IPS-15b (cell line): ENCODE measurements at regions not wholly inside any gene's neighbourhood (a gene's known extent, or its start where the extent isn't known, plus 50 kb on each side); places are given as distances from the start of the nearest gene placed in this dataset.

ENCODE experiments used
- H3K27me3 ChIP-seq: one replicate; pipeline ENCODE4 v1.6.1; 2013; ENCODE audit warnings: low read length; ENCODE audit not compliant: control insufficient read depth, insufficient read depth
- H3K36me3 ChIP-seq: one replicate; pipeline ENCODE4 v1.6.1; 2013; ENCODE audit warnings: low read length; ENCODE audit not compliant: control insufficient read depth, insufficient read depth
- H3K4me1 ChIP-seq: one replicate; pipeline ENCODE4 v1.6.1; 2013; ENCODE audit warnings: mild to moderate bottlenecking, low read length; ENCODE audit not compliant: control insufficient read depth, insufficient read depth
- H3K4me3 ChIP-seq: one replicate; pipeline ENCODE4 v1.5.1; 2013; ENCODE audit warnings: low read depth, low read length
- H3K9ac ChIP-seq: one replicate; pipeline ENCODE4 v1.6.1; 2013; ENCODE audit warnings: low read depth, mild to moderate bottlenecking, low read length
- H3K9me3 ChIP-seq: one replicate; pipeline ENCODE4 v1.6.1; 2013; ENCODE audit warnings: mild to moderate bottlenecking, low read length; ENCODE audit not compliant: control insufficient read depth, insufficient read depth

DNA sequence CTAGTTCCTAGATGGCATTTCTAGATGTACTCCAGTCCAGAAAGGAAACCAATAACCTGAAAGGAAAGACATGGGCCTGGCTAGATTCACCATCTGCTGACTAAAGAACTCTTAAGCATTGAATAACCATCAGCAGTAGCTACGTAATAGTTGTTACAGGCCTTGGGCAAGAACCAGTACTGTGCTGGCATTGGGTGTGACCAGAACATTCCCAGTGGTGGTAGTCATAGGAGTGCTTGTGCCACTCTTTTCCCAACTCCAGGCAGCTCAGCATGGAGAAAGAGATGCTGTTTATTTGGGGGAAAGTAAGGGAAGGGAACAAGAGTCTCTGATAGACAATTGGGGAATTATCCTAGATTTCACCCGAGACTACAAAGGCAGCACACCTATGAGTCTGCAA lies 333.3 kb downstream of the SLC16A7 start:
- H3K4me3 ChIP-seq, result no peak overlapping the region
- H3K9me3 ChIP-seq, result no peaks in the 10 kb centered on the region
- H3K27me3 ChIP-seq, result no peaks in the 10 kb centered on the region
- no peaks in the 10 kb centered on the region for H3K36me3 ChIP-seq
- H3K4me1 ChIP-seq, result no peaks in the 10 kb centered on the region
- H3K9ac ChIP-seq, result no peak overlapping the region

DNA sequence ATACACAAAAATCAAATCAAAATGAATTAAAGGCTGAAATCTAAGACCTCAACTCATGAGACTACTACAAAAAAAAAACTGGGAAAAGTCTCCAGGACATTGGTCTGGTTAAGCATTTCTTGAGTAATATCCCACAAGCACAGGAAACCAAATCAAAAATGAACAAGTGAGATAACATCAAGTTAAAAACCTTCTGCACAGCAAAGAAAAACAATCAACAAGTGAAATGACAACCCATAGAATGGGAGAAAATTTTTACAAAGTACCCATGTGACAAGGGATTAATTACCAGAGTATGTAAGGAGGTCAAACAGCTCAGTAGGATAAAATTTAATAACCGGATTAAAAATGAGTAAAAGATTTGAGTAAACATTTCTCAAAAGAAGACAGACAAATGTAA lies 338.7 kb downstream of the SLC16A7 start:
- peaks cover 5% of the 10 kb centered on the region for H3K4me1 ChIP-seq
- H3K9ac ChIP-seq, result no peak overlapping the region
- no peaks in the 10 kb centered on the region for H3K27me3 ChIP-seq

DNA sequence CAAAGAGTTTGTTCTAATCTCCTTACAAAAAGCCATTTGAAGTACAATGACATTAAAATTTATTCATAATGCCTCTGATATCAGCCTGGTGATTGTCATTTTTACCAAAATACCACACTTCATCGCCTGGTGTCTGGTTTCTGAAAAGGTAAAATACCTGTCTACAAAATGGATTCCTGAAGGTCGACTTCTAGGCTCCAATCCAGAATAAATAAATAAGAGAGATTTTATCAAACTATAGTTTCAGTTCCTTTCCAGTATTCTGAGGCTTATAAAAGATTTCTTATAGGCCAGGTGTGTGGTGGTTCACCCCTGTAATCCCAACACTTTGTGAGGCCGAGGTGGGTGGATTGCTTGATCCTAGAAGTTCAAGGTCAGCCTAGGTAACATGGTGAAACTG lies 340.7 kb downstream of the SLC16A7 start:
- H3K4me1 ChIP-seq, result peaks cover 5% of the 10 kb centered on the region
- no peak overlapping the region for H3K9ac ChIP-seq
- no peaks in the 10 kb centered on the region for H3K27me3 ChIP-seq
- no peaks in the 10 kb centered on the region for H3K9me3 ChIP-seq
- H3K4me3 ChIP-seq, result no peak overlapping the region
- H3K36me3 ChIP-seq, result no peaks in the 10 kb centered on the region

More for the DNA sequence above, 338.7 kb downstream of the SLC16A7 start:
- H3K4me3 ChIP-seq, result no peak overlapping the region
- no peaks in the 10 kb centered on the region for H3K36me3 ChIP-seq
- H3K9me3 ChIP-seq, result no peaks in the 10 kb centered on the region

DNA sequence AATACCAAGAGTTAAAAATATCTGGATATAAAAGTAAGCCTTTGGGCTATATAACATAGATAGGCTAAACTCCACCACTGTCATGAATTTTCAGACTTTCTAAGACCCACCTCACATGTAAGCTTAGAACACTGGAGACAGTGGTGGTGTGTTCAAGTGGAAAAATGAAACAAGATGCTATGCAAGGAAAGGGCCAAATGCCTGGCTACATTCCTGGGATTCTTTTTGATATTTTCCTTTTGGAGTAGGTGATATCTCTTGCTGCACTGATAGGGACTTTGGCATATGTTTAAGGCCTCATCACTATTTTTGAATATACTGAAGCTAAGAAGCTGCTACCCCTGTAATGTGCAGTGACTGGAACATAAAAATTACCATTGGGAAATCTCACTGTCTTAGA lies 341.3 kb downstream of the SLC16A7 start:
- H3K9me3 ChIP-seq, result no peaks in the 10 kb centered on the region
- H3K36me3 ChIP-seq, result no peaks in the 10 kb centered on the region
- H3K9ac ChIP-seq, result no peak overlapping the region
- H3K27me3 ChIP-seq, result no peaks in the 10 kb centered on the region
- H3K4me1 ChIP-seq, result peaks cover 5% of the 10 kb centered on the region
- H3K4me3 ChIP-seq, result no peak overlapping the region

DNA sequence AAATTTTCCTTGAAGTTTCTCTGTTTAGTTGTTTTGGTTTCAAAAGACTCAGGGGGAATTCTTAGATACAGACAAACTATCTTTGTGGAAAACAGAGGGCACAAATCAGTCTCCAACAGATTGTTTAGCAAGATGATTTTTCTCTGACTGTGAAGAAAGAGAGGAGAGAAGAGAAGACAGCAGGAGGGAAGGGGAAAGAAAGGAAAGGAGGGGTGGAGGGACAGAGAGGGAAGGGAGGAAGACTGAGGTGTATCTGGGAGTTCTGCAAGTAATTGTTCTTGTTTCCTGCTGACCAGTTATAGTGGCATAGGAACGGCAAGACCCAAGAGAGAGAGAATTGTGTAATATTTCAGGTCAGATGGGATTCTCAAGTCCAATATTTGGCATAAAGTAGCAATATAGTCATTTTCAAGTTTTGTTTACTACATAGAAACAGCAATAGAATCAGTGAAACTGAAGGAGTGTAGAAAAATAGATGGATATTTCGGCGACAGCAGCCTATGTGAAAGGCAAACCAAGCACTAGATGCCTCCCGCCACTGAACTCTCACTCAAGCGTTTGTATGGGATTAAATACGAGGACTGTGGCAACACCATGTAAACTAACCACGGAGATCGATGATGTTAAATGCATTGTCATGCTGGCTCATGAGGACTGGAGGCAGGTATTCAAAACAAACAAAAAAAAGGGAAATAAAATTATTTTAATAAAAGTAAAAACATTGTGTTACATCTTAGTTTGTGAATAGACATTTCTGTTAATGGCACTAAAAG lies 342.5 kb downstream of the SLC16A7 start:
- Histone ChIP-seq H3K9ac (no peak overlapping the region), H3K36me3 (no peaks in the 10 kb centered on the region), H3K4me1 (peaks cover 5% of the 10 kb centered on the region), H3K27me3 (no peaks in the 10 kb centered on the region), H3K4me3 (no peak overlapping the region), H3K9me3 (no peaks in the 10 kb centered on the region)

DNA sequence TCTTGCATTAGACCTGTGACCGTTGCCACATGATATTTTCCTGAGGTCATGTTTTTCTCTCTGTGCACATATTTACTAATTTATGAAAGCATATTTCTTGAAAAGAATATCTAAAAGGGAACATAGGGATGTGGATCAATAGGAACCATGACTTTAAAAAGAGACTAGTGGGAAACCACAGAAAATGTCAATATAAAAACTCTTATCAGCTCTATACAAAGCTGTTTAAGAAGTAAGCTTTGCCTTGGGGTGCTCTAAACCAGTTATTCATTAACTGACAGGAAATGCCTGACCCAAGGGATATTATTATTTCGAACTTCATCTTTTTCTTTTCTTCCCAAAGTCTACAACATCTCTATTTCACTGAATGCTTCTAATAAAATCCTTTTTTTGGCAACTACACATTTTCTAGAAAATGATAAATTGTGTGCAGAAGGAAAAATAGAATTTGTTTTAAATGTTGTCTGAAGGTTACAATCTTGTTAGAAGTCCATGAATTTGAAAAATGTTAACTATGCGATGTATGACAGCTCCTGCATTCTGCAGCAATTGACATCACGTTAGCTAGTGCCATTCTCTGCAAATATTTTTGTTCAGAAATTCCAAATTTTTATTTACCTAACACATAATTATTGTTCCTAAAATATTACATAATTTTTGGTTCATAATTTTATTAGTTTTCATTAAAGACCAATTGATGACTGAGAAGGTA lies 345.0 kb downstream of the SLC16A7 start:
- Histone ChIP-seq H3K9me3 (no peaks in the 10 kb centered on the region), H3K4me3 (no peak overlapping the region), H3K27me3 (no peaks in the 10 kb centered on the region), H3K4me1 (peaks cover 5% of the 10 kb centered on the region), H3K36me3 (no peaks in the 10 kb centered on the region), H3K9ac (no peak overlapping the region)

DNA sequence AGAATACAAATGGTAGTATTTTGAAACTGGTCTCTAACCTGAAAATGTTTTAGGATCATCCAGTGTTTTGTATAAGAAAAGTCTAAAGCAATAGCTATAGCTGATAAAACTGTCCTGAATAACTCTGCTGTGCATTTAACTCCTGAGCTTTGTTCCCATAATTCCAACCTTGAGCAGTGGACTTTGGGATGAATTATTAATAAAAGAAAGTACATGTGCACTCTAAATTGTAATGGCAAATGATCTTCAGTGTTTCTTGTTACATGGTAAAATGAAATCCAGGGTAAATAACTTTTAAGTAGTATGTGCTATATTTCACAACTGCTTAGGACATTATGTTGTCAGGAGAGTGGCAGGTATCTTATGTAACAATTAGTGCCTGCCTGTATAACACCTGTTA lies 345.6 kb downstream of the SLC16A7 start:
- Histone ChIP-seq H3K36me3 (no peaks in the 10 kb centered on the region), H3K27me3 (no peaks in the 10 kb centered on the region), H3K4me1 (peaks cover 5% of the 10 kb centered on the region), H3K9ac (no peak overlapping the region), H3K9me3 (no peaks in the 10 kb centered on the region), H3K4me3 (no peak overlapping the region)

DNA sequence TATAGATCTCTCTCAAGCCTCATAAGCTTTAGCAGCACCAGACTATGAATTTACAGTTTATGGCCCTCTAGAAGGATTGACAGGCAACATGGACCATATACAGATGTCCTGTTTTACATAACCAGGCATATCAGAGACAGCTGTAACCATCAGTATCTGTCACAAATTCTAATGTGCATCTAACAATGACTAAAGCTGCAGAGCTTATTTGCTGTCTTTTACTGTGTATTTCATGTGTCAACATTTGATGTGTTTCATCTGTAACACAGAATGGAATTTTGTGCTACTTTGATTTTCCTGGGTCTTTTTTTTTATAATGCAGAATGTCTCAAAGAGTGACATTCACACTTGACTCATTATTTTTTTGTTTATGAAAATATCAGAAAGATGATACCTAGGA lies 348.3 kb downstream of the SLC16A7 start:
- Histone ChIP-seq H3K27me3 (no peaks in the 10 kb centered on the region), H3K9me3 (no peaks in the 10 kb centered on the region), H3K4me3 (no peak overlapping the region), H3K36me3 (no peaks in the 10 kb centered on the region), H3K4me1 (no peaks in the 10 kb centered on the region), H3K9ac (no peak overlapping the region)

DNA sequence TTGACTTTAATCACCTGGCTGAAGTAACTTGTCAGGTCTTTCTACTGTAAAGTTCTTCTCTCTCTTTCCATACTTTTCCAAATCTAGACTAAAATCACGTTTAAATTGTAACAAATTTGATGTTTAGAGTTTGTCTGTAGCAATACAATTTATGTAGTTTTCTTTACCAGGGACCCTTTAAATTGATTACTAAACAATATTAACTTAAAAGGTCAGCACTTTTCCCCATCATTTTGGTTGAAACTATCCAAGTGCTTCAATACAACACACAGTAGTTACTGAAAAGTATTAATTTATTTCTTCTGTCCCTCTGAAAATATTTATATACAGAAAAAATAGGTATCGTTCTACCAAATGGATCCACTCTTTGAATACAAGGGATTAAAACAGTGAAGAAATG lies 350.8 kb downstream of the SLC16A7 start:
- no peaks in the 10 kb centered on the region for H3K4me1 ChIP-seq
- no peaks in the 10 kb centered on the region for H3K9me3 ChIP-seq
- H3K9ac ChIP-seq, result no peak overlapping the region
- H3K4me3 ChIP-seq, result no peak overlapping the region
- no peaks in the 10 kb centered on the region for H3K27me3 ChIP-seq
- H3K36me3 ChIP-seq, result no peaks in the 10 kb centered on the region

DNA sequence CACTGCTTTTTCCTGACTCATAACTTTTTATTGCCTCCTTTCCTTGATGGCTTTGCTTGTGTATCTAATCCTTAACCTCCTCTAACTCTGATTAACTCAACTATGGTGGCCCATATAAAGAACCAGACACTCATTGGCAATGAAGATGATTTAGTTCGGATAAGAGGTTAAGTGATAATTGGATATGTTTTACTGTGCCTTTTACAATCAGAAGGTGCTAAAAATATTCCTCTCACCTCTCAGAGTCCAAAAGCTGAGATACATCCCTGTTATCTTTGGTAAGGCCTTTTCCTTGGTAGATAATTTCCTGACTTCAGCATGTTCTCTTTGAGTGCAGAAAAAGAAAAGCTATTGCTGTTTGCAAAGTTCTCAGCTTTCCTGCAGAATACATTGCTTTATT lies 367.7 kb downstream of the SLC16A7 start:
- H3K9me3 ChIP-seq, result no peaks in the 10 kb centered on the region
- peaks cover 6% of the 10 kb centered on the region for H3K4me1 ChIP-seq
- H3K4me3 ChIP-seq, result no peak overlapping the region
- no peak overlapping the region for H3K9ac ChIP-seq
- no peaks in the 10 kb centered on the region for H3K27me3 ChIP-seq
- no peaks in the 10 kb centered on the region for H3K36me3 ChIP-seq

DNA sequence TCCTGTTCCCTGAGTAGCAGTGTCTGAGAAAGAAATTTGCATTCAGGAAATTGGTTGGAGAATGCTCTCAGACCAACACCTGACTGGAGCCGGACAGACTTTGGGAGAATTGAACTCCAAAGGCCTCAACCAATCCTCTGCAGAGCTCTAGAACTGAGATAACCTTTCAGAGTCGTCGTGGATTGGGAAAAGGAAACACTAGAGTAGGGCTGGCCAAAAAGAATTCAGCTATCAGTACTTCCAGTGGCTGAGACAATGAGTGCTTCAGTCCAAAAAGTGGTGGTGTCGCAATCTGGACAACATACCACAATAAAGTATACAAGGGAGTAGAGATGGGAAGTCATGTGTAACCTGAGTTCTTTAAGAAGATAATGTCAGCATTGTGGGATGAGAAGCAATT lies 377.1 kb downstream of the SLC16A7 start:
- Histone ChIP-seq H3K9ac (no peak overlapping the region), H3K36me3 (no peaks in the 10 kb centered on the region), H3K4me1 (no peaks in the 10 kb centered on the region), H3K9me3 (no peaks in the 10 kb centered on the region), H3K27me3 (no peaks in the 10 kb centered on the region), H3K4me3 (no peak overlapping the region)

DNA sequence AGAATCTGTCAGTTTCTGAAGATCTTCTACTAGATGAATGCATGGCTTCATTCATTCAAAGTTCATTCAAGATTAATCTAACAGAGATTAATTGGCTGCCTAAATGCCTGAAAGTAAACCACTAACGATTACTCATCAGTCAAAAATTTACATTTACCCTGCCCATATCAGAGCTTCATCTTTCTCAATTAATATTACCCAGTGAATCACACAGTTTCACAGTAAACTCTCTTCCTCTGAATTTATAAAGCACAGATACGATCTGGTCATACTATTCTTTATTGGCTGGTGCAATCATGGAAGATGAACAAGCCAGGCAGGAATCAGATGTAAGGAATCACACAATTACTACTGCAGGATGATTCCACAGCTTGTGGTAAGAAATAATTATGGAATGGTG lies 377.7 kb downstream of the SLC16A7 start:
- Histone ChIP-seq H3K9me3 (no peaks in the 10 kb centered on the region), H3K9ac (no peak overlapping the region), H3K4me3 (no peak overlapping the region), H3K27me3 (no peaks in the 10 kb centered on the region), H3K36me3 (no peaks in the 10 kb centered on the region), H3K4me1 (no peaks in the 10 kb centered on the region)
